CD4-positive, alpha-beta T cell treated with Interleukin-4 for 1 hour (primary cell): ENCODE measurements at regions not wholly inside any gene's neighbourhood (a gene's known extent, or its start where the extent isn't known, plus 50 kb on each side); places are given as distances from the start of the nearest gene placed in this dataset.
"Not testable (repeated sequence)": the region's sequence is repeated elsewhere in the genome, so short reads cannot be mapped to it uniquely, and the experiment has no call there.

Source experiments
- DNase-seq, 2 donors: peaks; one replicate each; pipeline ENCODE4 v3.0.0-alpha.2; 2020 to 2022

- DNase-seq: not testable (repeated sequence)
Measured at GRCh38 chr16:29355339-29356059, 51.0 kb downstream of the NPIPB11 start.

- DNase-seq: not testable (repeated sequence)
Measured at GRCh38 chr16:29354449-29354848, 52.1 kb downstream of the NPIPB11 start.

- DNase-seq: not testable (repeated sequence)
Measured at GRCh38 chr16:29352617-29352999, 53.9 kb downstream of the NPIPB11 start.

GRCh38 chr16:29351970-29352616, 54.4 kb downstream of the NPIPB11 start:
- DNase-seq: not testable (repeated sequence)

GRCh38 chr16:29351271-29351969, 55.1 kb downstream of the NPIPB11 start:
- not testable (repeated sequence) for DNase-seq

GRCh38 chr16:29349966-29350365, 56.5 kb downstream of the NPIPB11 start:
- peak in 1 of 2 donors; percentile 26 for DNase-seq

- not testable (repeated sequence) for DNase-seq
Measured at GRCh38 chr16:29348748-29349147, 57.8 kb downstream of the NPIPB11 start.

- DNase-seq: not testable (repeated sequence)
Measured at GRCh38 chr16:29348123-29348690, 58.3 kb downstream of the NPIPB11 start.

GRCh38 chr16:29346796-29347580, 59.5 kb downstream of the NPIPB11 start:
- DNase-seq: peak; percentile 10 to 56

GRCh38 chr16:29346203-29346602, 60.3 kb downstream of the NPIPB11 start:
- not testable (repeated sequence) for DNase-seq

GRCh38 chr16:29342937-29343336, 63.6 kb downstream of the NPIPB11 start:
- not testable (repeated sequence) for DNase-seq

GRCh38 chr16:29340779-29341438, 65.6 kb downstream of the NPIPB11 start:
- DNase-seq: not testable (repeated sequence)

- not testable (repeated sequence) for DNase-seq
Measured at GRCh38 chr16:29340235-29340634, 66.3 kb downstream of the NPIPB11 start.

GRCh38 chr16:29338821-29339700, 67.5 kb downstream of the NPIPB11 start:
- DNase-seq: peak; percentile 2 to 82

- DNase-seq: peak; percentile 2 to 29
Measured at GRCh38 chr16:29337385-29337901, 69.1 kb downstream of the NPIPB11 start.

- DNase-seq: peak in 1 of 2 donors; percentile 27
Measured at GRCh38 chr16:29335549-29335846, 71.0 kb downstream of the NPIPB11 start.

- not testable (repeated sequence) for DNase-seq
Measured at GRCh38 chr16:29334776-29335548, 71.5 kb downstream of the NPIPB11 start.

- not testable (repeated sequence) for DNase-seq
Measured at GRCh38 chr16:29333492-29334097, 72.9 kb downstream of the NPIPB11 start.

- not testable (repeated sequence) for DNase-seq
Measured at GRCh38 chr16:29330623-29331022, 75.9 kb downstream of the NPIPB11 start.
